Transverse colon (tissue), 4 donors: ENCODE measurements at regions not wholly inside any gene's neighbourhood (a gene's known extent, or its start where the extent isn't known, plus 50 kb on each side); places are given as distances from the start of the nearest gene placed in this dataset.

Source experiments
- DNase-seq: peaks from one replicate; pipeline ENCODE4 v3.0.0-alpha.2; 2019
- H3K27ac ChIP-seq, 4 donors: fragments of 200-600 bp; sonication (generic); 2 replicates each; pipeline ENCODE4 v1.5.1; 2016 to 2018; ENCODE audit warnings: inconsistent platforms in 4 of 4
- H3K27me3 ChIP-seq: fragments of 200-600 bp; sonication (generic); 2 replicates; pipeline ENCODE4 v1.5.1; 2017; ENCODE audit warnings: inconsistent platforms
- H3K36me3 ChIP-seq, 4 donors: fragments of 200-600 bp; sonication (generic); 2 replicates each; pipeline ENCODE4 v1.5.1; 2017 to 2019; ENCODE audit warnings: inconsistent platforms in 4 of 4
- H3K4me1 ChIP-seq, 4 donors: fragments of 200-600 bp; sonication (generic); 2 replicates each; pipeline ENCODE4 v1.5.1; 2017 to 2020; ENCODE audit warnings: inconsistent platforms in 4 of 4
- H3K4me3 ChIP-seq, 4 donors: fragments of 200-600 bp; sonication (generic); 1 replicate in 1 of 4; 2 replicates in 3 of 4; pipeline versions ENCODE4 v1.5.1 to v1.6.1; 2017 to 2019; ENCODE audit warnings: inconsistent platforms in 4 of 4
- H3K9me3 ChIP-seq, 2 donors: fragments of 200-600 bp; sonication (generic); 2 replicates each; pipeline ENCODE4 v1.5.1; 2017 to 2019; ENCODE audit warnings: inconsistent platforms in 2 of 2
- CTCF ChIP-seq, 5 experiments: fragments of 200-600 bp in 3 of 5; fragments of 450-650 bp in 2 of 5; sonication (generic) in 3 of 5; IDR thresholded peaks; 1 replicate in 2 of 5; 2 replicates in 3 of 5; pipeline ENCODE4 v1.5.1; 2016 to 2017; ENCODE audit warnings: antibody characterized with exemption in 5 of 5, inconsistent platforms in 3 of 5, mild to moderate bottlenecking in 2 of 5, moderate library complexity in 1 of 5
- EP300 ChIP-seq: sonication (generic); formaldehyde crosslinking; IDR thresholded peaks from one replicate; pipeline ENCODE4 v1.6.1; 2017; ENCODE audit warnings: antibody characterized with exemption, low read depth
- POLR2A ChIP-seq: fragments of 450-650 bp; IDR thresholded peaks from one replicate; pipeline ENCODE4 v1.6.1; 2016; ENCODE audit warnings: antibody characterized with exemption, mild to moderate bottlenecking, moderate library complexity
- POLR2AphosphoS5 ChIP-seq, 3 donors: sonication (generic); formaldehyde crosslinking; IDR thresholded peaks; one replicate each; pipeline ENCODE4 v1.6.1; 2016; ENCODE audit warnings: antibody characterized with exemption in 3 of 3
- whole genome bisulfite sequencing, 2 donors: methylation state at CpG; one replicate each; pipeline ENCODE4 v1.1.5; 2018; ENCODE audit warnings: low coverage in 1 of 2; 5-methylcytosine and 5-hydroxymethylcytosine counted together
- in situ Hi-C, 4 donors: fragments of 200-750 bp; cut with MboI; loops; one replicate each; pipeline versions ENCODE4 v1.15.0 to v1.15.1; 2017; ENCODE audit warnings: low sequenced_read_pairs in 3 of 4, low pct_ligation_motif_present in 1 of 4, low pct_unique_long_range_greater_than_20kb in 1 of 4
- intact Hi-C: fragments of 100-400 bp; cut with DNase I; formaldehyde crosslinking; loops from one replicate; pipeline ENCODE4 v1.15.1; 2023; ENCODE audit warnings: low total_unique reads

GRCh38 chr16:86110134-86110533, 211.2 kb downstream of the IRF8 start:
- Histone ChIP-seq H3K9me3 (no peaks in the 10 kb centered on the region), H3K36me3 (no peaks in the 10 kb centered on the region), H3K27ac (no peak overlapping the region), H3K4me1 (no peaks in the 10 kb centered on the region), H3K27me3 (no peaks in the 10 kb centered on the region), H3K4me3 (no peak overlapping the region)
- DNase-seq, result no peak
- TF ChIP-seq CTCF (IDR thresholded peaks at IDR 0.05) (no peak), POLR2AphosphoS5 (IDR thresholded peaks at IDR 0.05) (no peak), EP300 (no peak), POLR2A (no peak)
- 75 to 80% methylated on average over 1 of the region's 1 CpG for WGBS, 2 donors
- in situ Hi-C loops, result no loop called here
- intact Hi-C loops, result no loop called here

GRCh38 chr16:86110726-86111125, 211.8 kb downstream of the IRF8 start:
- WGBS, 2 donors, result 91% methylated on average over 4 of the region's 4 CpGs; no CpG with 5 or more reads in 1 of the 2 donors
- no peak for DNase-seq
- intact Hi-C loops, result no loop called here

GRCh38 chr16:86112178-86112577, 213.2 kb downstream of the IRF8 start:
- WGBS, 2 donors, result 63 to 79% methylated on average over 4 of the region's 4 CpGs
- in situ Hi-C loops, result no loop called here

More at GRCh38 chr16:86110726-86111125, 211.8 kb downstream of the IRF8 start:
- in situ Hi-C loops, result no loop called here
- no peaks in the 10 kb centered on the region for H3K27me3 ChIP-seq
- no peak overlapping the region for H3K4me3 ChIP-seq
- no peaks in the 10 kb centered on the region for H3K9me3 ChIP-seq
- no peak overlapping the region for H3K27ac ChIP-seq
- no peaks in the 10 kb centered on the region for H3K36me3 ChIP-seq
- H3K4me1 ChIP-seq, result no peaks in the 10 kb centered on the region
- TF ChIP-seq EP300 (no peak), POLR2A (no peak), CTCF (IDR thresholded peaks at IDR 0.05) (no peak), POLR2AphosphoS5 (IDR thresholded peaks at IDR 0.05) (no peak)

GRCh38 chr16:86117235-86117634, 218.3 kb downstream of the IRF8 start:
- Histone ChIP-seq H3K4me3 (no peak overlapping the region), H3K36me3 (no peaks in the 10 kb centered on the region), H3K27me3 (no peaks in the 10 kb centered on the region), H3K9me3 (no peaks in the 10 kb centered on the region), H3K4me1 (peaks cover 0 to 17% (median 7%) of the 10 kb centered on the region in 4 donors), H3K27ac (no peak overlapping the region)
- in situ Hi-C loops, result no loop called here
- intact Hi-C loops, result no loop called here
- DNase-seq, result no peak
- TF ChIP-seq CTCF (IDR thresholded peaks at IDR 0.05) (no peak), POLR2AphosphoS5 (IDR thresholded peaks at IDR 0.05) (no peak), EP300 (no peak), POLR2A (no peak)
- 87% methylated on average over 5 of the region's 5 CpGs; no CpG with 5 or more reads in 1 of the 2 donors for WGBS, 2 donors

More at GRCh38 chr16:86112178-86112577, 213.2 kb downstream of the IRF8 start:
- TF ChIP-seq EP300 (no peak), POLR2A (no peak), CTCF (IDR thresholded peaks at IDR 0.05) (no peak), POLR2AphosphoS5 (IDR thresholded peaks at IDR 0.05) (no peak)
- Histone ChIP-seq H3K4me1 (no peaks in the 10 kb centered on the region), H3K27me3 (no peaks in the 10 kb centered on the region), H3K9me3 (no peaks in the 10 kb centered on the region), H3K27ac (peak overlapping the region in 1 of 4 donors; percentile 5), H3K36me3 (no peaks in the 10 kb centered on the region), H3K4me3 (no peak overlapping the region)
- intact Hi-C loops, result no loop called here
- DNase-seq, result no peak
